GM18873 (cell line): ENCODE measurements at regions not wholly inside any gene's neighbourhood (a gene's known extent, or its start where the extent isn't known, plus 50 kb on each side); places are given as distances from the start of the nearest gene placed in this dataset.

Source experiments
- ATAC-seq: cut with Tn5 transposase; IDR thresholded peaks from one replicate; pipeline ENCODE4 v1.9.1; 2021; ENCODE audit warnings: mild to moderate bottlenecking, moderate library complexity, moderate number of reproducible peaks; ENCODE audit not compliant: unreplicated experiment, low FRiP score

- ATAC-seq: no peak
Observed at GRCh38 chr5:126359884-126360283, 63.3 kb upstream of the GRAMD2B start.

DNA sequence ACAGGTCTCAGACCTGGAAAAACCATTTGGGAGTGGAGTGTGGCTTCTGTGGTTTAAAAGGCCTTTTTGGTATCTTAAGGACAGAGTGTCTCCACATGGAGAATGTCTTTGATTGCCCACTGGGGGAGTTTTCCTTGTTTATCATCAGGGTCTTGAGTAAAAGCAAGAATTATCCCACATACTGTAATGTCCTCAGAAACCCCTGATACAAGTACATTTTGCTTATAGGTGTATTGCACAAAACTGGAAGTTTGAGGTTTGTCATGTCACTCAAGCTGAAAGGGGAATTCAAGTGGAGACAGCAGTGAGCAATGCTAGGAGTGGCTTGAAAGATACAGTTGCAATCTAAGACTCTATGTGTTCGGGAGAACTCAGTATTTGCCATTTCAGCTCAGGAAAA is 62.7 kb upstream of the GRAMD2B start:
- no peak for ATAC-seq

DNA sequence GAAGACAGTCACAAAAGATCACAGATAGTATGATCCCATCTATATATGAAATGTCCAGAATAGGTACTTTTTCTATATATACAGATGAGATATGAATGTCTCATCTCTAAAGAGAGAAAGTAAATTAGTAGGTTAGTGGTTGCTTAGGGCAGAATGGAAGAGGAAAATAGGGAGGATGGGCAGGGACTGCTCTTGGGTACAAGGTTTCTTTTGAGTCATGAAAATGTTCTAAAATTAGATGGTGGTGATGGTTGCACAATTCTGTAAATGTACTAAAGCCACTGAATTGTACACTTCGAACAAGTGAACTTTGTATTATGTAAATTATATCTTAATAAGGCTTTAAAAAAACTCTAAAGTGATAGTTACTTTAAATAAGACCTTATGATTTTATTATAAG is 59.6 kb upstream of the GRAMD2B start:
- ATAC-seq: no peak

DNA sequence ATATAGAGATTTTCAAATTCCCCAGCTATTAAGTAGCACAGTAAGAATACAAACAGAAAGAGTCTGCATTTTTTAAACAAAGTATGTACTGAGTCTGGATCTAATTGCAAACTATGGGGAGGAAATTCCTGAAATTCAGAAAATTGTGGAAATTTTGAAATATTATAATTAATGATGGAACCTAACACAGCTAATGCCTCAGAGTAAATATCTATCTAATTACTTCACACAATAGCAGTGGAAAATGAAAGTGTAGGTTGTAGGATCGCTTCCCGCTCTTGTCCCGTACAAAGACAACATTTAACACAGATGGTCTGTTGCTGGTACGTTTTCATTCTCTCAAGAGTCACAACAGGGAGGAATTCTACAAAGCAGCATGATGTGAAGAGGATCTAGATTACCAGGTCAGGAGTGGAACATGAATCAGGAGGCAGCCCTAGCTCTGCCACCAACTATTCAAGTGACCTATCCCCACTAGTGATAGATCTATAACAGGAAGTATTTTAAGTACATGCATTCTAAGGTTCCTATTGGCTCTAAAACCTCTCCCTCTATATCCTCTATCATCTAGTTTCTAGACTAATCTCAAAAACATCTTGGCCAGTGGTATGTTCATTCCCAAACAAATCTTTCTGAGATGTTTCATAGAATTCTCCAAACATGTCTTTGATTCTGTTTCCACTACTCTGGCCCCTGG is 58.9 kb upstream of the GRAMD2B start:
- no peak for ATAC-seq

DNA sequence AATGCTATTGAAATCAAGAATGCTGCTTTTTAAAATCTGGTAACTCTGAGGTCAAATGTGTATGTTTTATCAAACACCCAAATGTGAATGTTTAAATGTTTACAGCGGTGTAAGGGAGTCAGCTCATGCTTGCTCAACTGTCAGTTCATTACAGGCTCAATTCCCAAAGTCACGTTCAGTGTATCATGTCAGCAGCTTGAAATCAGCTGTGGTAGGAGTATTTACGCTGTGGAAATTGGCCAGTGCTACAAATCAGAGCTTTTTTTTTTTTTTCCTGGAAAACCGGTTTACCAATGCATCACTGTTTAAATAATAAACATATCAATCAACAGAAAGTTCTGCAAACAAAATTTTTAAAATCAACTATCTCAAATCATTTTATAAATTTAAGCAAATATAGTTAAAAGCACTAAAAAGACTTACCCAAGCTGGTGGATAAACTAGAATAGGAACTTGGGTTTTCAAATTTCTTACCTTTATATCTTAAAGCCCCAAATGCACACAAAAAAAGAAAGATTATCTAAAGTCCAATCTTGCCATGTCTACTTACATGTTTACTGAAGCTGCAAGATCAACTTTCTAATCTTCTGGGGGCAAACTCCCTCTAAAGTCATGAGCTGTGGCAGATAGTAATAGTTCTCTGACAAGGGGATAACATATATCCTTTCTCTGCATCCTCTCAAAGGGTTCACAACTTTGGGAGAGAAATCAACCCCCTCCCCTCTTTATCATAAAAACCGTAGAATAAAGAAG is 57.6 kb upstream of the GRAMD2B start:
- ATAC-seq: no peak

- no peak for ATAC-seq
Observed at GRCh38 chr5:126366199-126366560, 57.0 kb upstream of the GRAMD2B start.

DNA sequence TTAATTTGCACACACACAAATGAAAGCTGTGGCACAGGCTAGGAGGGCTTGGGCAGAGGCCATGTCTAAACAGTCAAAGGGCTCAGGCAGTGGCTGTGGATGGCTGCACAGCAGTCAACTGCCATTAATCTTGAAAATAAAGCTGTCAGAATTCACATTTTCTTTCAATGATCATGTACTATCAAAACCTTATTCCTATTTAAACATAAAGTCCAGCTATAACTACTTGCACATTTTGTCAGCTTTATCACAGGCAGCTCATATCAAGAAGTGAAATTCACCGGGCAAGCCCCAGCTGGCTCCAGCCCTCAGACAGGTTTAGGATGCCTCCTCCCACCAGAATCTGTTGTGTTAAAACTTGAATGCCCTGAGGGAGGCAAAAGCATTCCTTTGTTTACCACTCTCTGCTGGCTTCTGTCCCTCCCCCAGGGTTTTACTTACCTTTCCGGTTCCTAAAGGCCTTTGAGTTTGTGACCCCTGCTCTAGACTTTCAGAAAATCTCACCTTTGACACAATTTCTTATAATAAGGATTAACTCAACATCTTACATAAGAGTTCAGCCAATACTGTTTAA is 54.9 kb upstream of the GRAMD2B start:
- no peak for ATAC-seq

DNA sequence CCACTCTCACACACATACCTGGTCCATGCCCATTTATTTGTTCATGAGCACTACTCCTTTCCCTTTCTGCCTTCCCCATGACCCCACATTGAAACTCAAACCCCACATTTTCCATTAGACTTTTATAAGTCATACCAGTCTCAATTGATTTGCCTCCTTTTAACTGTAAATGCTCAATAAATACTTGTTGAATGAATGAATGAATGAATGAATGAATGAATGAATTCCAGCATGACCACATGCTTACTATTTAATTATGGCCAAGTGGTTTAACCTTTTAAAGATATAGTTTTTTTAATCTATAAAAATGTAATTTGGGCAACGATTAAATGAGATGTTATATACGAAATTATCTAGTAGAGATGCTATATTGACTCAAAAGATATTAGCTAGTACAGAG is 54.1 kb upstream of the GRAMD2B start:
- no peak for ATAC-seq

GRCh38 chr5:126369995-126370731 is 53.0 kb upstream of the GRAMD2B start:
- ATAC-seq: no peak

GRCh38 chr5:126370796-126371718 is 52.2 kb upstream of the GRAMD2B start:
- no peak for ATAC-seq

DNA sequence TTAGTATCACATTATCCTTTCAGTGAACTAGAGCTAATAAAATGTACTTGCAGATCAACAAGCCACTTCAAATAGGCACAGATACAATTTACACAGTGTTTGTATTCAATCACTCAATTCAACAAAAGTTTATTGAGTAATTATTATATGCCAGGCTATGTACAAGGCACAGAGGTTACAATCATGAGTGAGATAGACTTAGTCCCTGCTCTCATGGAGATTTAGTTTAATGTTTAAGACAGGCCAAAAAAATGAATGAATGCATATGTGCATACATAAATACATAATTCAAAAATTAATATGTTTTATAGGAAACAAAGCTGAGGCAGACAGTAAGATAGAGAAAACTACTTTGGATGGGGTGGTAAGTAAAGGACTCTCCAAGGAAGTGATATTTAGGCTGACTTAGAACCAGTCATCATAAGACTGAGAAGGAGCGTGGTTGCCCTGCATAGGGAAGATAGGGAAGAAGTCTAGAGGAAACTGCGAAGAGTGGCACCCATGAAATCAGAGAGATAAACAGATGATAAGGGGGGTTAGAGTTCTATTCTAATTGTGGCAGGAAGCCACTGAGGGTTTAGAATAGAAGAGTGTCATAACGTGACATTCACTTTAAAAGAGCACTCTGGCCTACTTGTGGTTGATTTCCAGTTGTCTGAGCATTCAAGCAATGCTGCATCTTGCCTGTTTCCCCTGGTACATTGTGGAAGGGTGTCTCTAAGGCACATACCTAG is 49.7 kb upstream of the GRAMD2B start:
- ATAC-seq: no peak
